Neural progenitor cell (in vitro differentiated cells): ENCODE measurements at regions not wholly inside any gene's neighbourhood (a gene's known extent, or its start where the extent isn't known, plus 50 kb on each side); places are given as distances from the start of the nearest gene placed in this dataset.

ENCODE experiments used
- CTCF ChIP-seq: fragments of 200-600 bp; sonication (generic); IDR thresholded peaks from 2 replicates; pipeline ENCODE4 v1.5.1; 2017; ENCODE audit warnings: antibody characterized with exemption, mild to moderate bottlenecking
- EZH2phosphoT487 ChIP-seq: fragments of 200-600 bp; sonication (generic); IDR thresholded peaks from 2 replicates; pipeline ENCODE4 v1.6.1; 2017; ENCODE audit warnings: antibody characterized with exemption

GRCh38 chr10:117762819-117763172 lies 220.2 kb downstream of the EMX2 start:
- TF ChIP-seq CTCF (no peak), EZH2phosphoT487 (no peak)
